Neural cell (in vitro differentiated cells): ENCODE measurements at regions not wholly inside any gene's neighbourhood (a gene's known extent, or its start where the extent isn't known, plus 50 kb on each side); places are given as distances from the start of the nearest gene placed in this dataset.

Experiments used
- H2AFZ ChIP-seq: fragments of 200-600, 300-800 bp; sonication (generic), shearing (Covaris generic); 2 replicates; pipeline ENCODE4 v1.6.0; 2014; ENCODE audit warnings: low read depth, mild to moderate bottlenecking, antibody characterized with exemption, low read length, moderate library complexity
- H3F3A ChIP-seq: fragments of 200-600 bp; shearing (Covaris generic); 2 replicates; pipeline ENCODE4 v1.6.1; 2016; ENCODE audit warnings: mild to moderate bottlenecking, moderate library complexity, mixed read lengths, antibody characterized with exemption, low read length; ENCODE audit not compliant: insufficient read depth, poor library complexity, severe bottlenecking
- H3K27ac ChIP-seq: fragments of 200-600, 300-800 bp; sonication (generic), shearing (Covaris generic); 2 replicates; pipeline ENCODE4 v1.5.1; 2014; ENCODE audit warnings: mild to moderate bottlenecking, low read length, moderate library complexity
- H3K27me3 ChIP-seq: fragments of 300-800, 200-600 bp; sonication (generic), shearing (Covaris generic); 2 replicates; pipeline ENCODE4 v1.6.0; 2014; ENCODE audit warnings: mild to moderate bottlenecking, low read depth, low read length, moderate library complexity; ENCODE audit not compliant: insufficient read depth
- H3K36me3 ChIP-seq: fragments of 300-800, 200-600 bp; sonication (generic), shearing (Covaris generic); 2 replicates; pipeline ENCODE4 v1.5.1; 2014; ENCODE audit warnings: mild to moderate bottlenecking, antibody characterized with exemption, low read length, moderate library complexity; ENCODE audit not compliant: insufficient read depth
- H3K4me2 ChIP-seq: fragments of 300-800, 200-600 bp; sonication (generic), shearing (Covaris generic); 2 replicates; pipeline ENCODE4 v1.6.0; 2014; ENCODE audit warnings: mild to moderate bottlenecking, low read length
- H3K4me3 ChIP-seq: fragments of 300-800, 200-600 bp; sonication (generic), shearing (Covaris generic); 2 replicates; pipeline ENCODE4 v1.5.1; 2014; ENCODE audit warnings: mild to moderate bottlenecking, low read length, moderate library complexity
- H3K79me2 ChIP-seq: fragments of 200-600 bp; shearing (Covaris generic); replicated peaks from 2 replicates; pipeline ENCODE4 v1.6.0; 2014; ENCODE audit warnings: mild to moderate bottlenecking, low read length, moderate library complexity; ENCODE audit not compliant: insufficient read depth
- H3K9ac ChIP-seq: fragments of 300-800, 200-600 bp; sonication (generic), shearing (Covaris generic); 2 replicates; pipeline ENCODE4 v1.6.1; 2016; ENCODE audit warnings: mild to moderate bottlenecking, low read length, mixed read lengths
- H3K9me2 ChIP-seq: fragments of 200-600 bp; shearing (Covaris generic); 2 replicates; pipeline ENCODE4 v1.6.1; 2016; ENCODE audit warnings: mild to moderate bottlenecking, low read length, mixed read lengths; ENCODE audit not compliant: insufficient read depth
- H3K9me3 ChIP-seq: fragments of 200-600, 300-800 bp; sonication (generic), shearing (Covaris generic); 2 replicates; pipeline ENCODE4 v1.6.1; 2016; ENCODE audit warnings: mild to moderate bottlenecking, mixed run types, low read length, moderate library complexity, mixed read lengths
- H4K20me1 ChIP-seq: fragments of 200-600 bp; shearing (Covaris generic); 2 replicates; pipeline ENCODE4 v1.6.1; 2016; ENCODE audit warnings: mild to moderate bottlenecking, mixed run types; ENCODE audit not compliant: insufficient read depth
- CTCF ChIP-seq: fragments of 450-650 bp; IDR thresholded peaks from 2 replicates; pipeline ENCODE4 v1.5.1; 2014; ENCODE audit warnings: antibody characterized with exemption, mild to moderate bottlenecking, moderate library complexity; ENCODE audit not compliant: poor library complexity, severe bottlenecking
- EP300 ChIP-seq: fragments of 450-650 bp; conservative IDR thresholded peaks from 2 replicates; pipeline ENCODE4 v1.6.1; 2014; ENCODE audit warnings: antibody characterized with exemption, mild to moderate bottlenecking, moderate library complexity; ENCODE audit not compliant: poor library complexity, severe bottlenecking
- EZH2 ChIP-seq: fragments of 200-600, 300-800 bp; shearing (Covaris generic), sonication (generic); IDR thresholded peaks from 2 replicates; pipeline ENCODE4 v1.6.1; 2014; ENCODE audit warnings: antibody characterized with exemption, low read length, borderline replicate concordance, mild to moderate bottlenecking; ENCODE audit not compliant: insufficient read depth, poor library complexity, severe bottlenecking
- MXI1 ChIP-seq: fragments of 450-650 bp; conservative IDR thresholded peaks from 2 replicates; pipeline ENCODE4 v1.6.1; 2014; ENCODE audit warnings: antibody characterized with exemption, mild to moderate bottlenecking; ENCODE audit not compliant: poor library complexity, severe bottlenecking
- POLR2AphosphoS5 ChIP-seq: IDR thresholded peaks from 2 replicates; pipeline ENCODE4 v1.6.1; 2012
- RAD21 ChIP-seq: fragments of 450-650 bp; conservative IDR thresholded peaks from 2 replicates; pipeline ENCODE4 v1.6.1; 2014; ENCODE audit warnings: antibody characterized with exemption, mild to moderate bottlenecking, moderate library complexity
- REST ChIP-seq: IDR thresholded peaks from 2 replicates; pipeline ENCODE4 v1.6.1; 2012; ENCODE audit warnings: borderline replicate concordance
- SMC3 ChIP-seq: fragments of 450-650 bp; conservative IDR thresholded peaks from 2 replicates; pipeline ENCODE4 v1.6.1; 2014; ENCODE audit warnings: antibody characterized with exemption, mild to moderate bottlenecking, moderate library complexity; ENCODE audit not compliant: poor library complexity
- TAF1 ChIP-seq: IDR thresholded peaks from 2 replicates; pipeline ENCODE4 v1.6.1; 2012; ENCODE audit warnings: low read depth

GRCh38 chr11:134761926-134762247 lies 349.8 kb upstream of the B3GAT1 start (continued):
- TF ChIP-seq EP300 (no peak), POLR2AphosphoS5 (no peak)

GRCh38 chr11:134761386-134761785 lies 349.3 kb upstream of the B3GAT1 start:
- no peaks in the 10 kb centered on the region for H3F3A ChIP-seq
- H3K79me2 ChIP-seq = no peaks in the 10 kb centered on the region
- no peaks in the 10 kb centered on the region for H4K20me1 ChIP-seq
- no peaks in the 10 kb centered on the region for H3K36me3 ChIP-seq
- no peaks in the 10 kb centered on the region for H3K9me2 ChIP-seq
- no peaks in the 10 kb centered on the region for H3K9me3 ChIP-seq
- no peak overlapping the region for H3K4me3 ChIP-seq
- no peak overlapping the region for H3K27ac ChIP-seq
- no peaks in the 10 kb centered on the region for H3K27me3 ChIP-seq
- no peak overlapping the region for H3K4me2 ChIP-seq
- TF ChIP-seq SMC3 (no peak), CTCF (no peak)
- no peak overlapping the region for H2AFZ ChIP-seq
- H3K9ac ChIP-seq = no peak overlapping the region

GRCh38 chr11:134760957-134761356 lies 348.9 kb upstream of the B3GAT1 start:
- Histone ChIP-seq H3K27ac (no peak overlapping the region), H3K9ac (no peak overlapping the region), H3K9me3 (no peaks in the 10 kb centered on the region), H3K4me2 (no peak overlapping the region), H3K36me3 (no peaks in the 10 kb centered on the region), H3K4me3 (no peak overlapping the region), H2AFZ (no peak overlapping the region), H3K27me3 (no peaks in the 10 kb centered on the region), H4K20me1 (no peaks in the 10 kb centered on the region), H3K9me2 (no peaks in the 10 kb centered on the region), H3K79me2 (no peaks in the 10 kb centered on the region), H3F3A (no peaks in the 10 kb centered on the region)
- TF ChIP-seq EZH2 (no peak), TAF1 (no peak), RAD21 (no peak), SMC3 (no peak)

GRCh38 chr11:134760299-134760698 lies 348.3 kb upstream of the B3GAT1 start:
- no peaks in the 10 kb centered on the region for H3K79me2 ChIP-seq
- no peaks in the 10 kb centered on the region for H4K20me1 ChIP-seq
- no peaks in the 10 kb centered on the region for H3F3A ChIP-seq
- H3K4me3 ChIP-seq = no peak overlapping the region
- H3K27me3 ChIP-seq = no peaks in the 10 kb centered on the region
- no peak overlapping the region for H2AFZ ChIP-seq
- TF ChIP-seq REST (no peak), CTCF (no peak), POLR2AphosphoS5 (no peak), RAD21 (no peak), EP300 (no peak), SMC3 (no peak), MXI1 (no peak), TAF1 (no peak), EZH2 (no peak)
- H3K9me2 ChIP-seq = no peaks in the 10 kb centered on the region
- H3K9me3 ChIP-seq = no peaks in the 10 kb centered on the region
- H3K36me3 ChIP-seq = no peaks in the 10 kb centered on the region
- no peak overlapping the region for H3K4me2 ChIP-seq
- H3K27ac ChIP-seq = no peak overlapping the region
- H3K9ac ChIP-seq = no peak overlapping the region
